ENCODE measurements at regions not wholly inside any gene's neighbourhood (a gene's known extent, or its start where the extent isn't known, plus 50 kb on each side); places are given as distances from the start of the nearest gene placed in this dataset.

GRCh38 chr4:153936121-153936520 lies 147.2 kb upstream of the SFRP2 start:
- TF ChIP-seq CTCF (IDR thresholded peaks at IDR 0.05) (no peak), POLR2A (IDR thresholded peaks at IDR 0.05) (no peak)
- H3K27me3 ChIP-seq: no peaks in the 10 kb centered on the region
- H3K9me3 ChIP-seq: no peaks in the 10 kb centered on the region
- H3K36me3 ChIP-seq: no peaks in the 10 kb centered on the region
- no peak for DNase-seq
- no peak overlapping the region for H3K27ac ChIP-seq
- H3K4me1 ChIP-seq: peaks cover 6 to 9% of the 10 kb centered on the region in 2 donors
- H3K4me3 ChIP-seq (replicated peaks in 1 of 3): no peak overlapping the region
- intact Hi-C loops (cut with DNase I): no loop called here
- 64 to 71% methylated on average over 3 of the region's 3 CpGs for WGBS, 2 donors

DNA sequence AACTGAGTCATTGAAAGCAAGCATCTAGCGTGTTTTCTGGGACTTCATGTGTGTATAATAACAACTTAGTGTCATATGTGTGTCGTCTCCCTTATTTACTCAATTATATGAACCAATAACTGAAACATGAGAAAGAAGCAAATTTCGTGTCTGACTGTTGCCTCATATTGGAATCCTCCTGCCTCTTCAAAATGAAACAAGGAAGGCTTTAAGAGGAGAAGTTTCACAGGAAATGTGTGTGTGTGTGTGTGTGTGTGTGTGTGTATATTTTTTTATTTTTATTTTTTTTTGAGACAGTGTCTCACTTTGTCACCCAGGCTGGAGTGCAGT lies 145.8 kb upstream of the SFRP2 start:
- H3K9me3 ChIP-seq: no peaks in the 10 kb centered on the region
- H3K4me1 ChIP-seq: peaks cover 6 to 9% of the 10 kb centered on the region in 2 donors
- TF ChIP-seq POLR2A (IDR thresholded peaks at IDR 0.05) (no peak), CTCF (IDR thresholded peaks at IDR 0.05) (no peak)
- no peak for DNase-seq
- no peaks in the 10 kb centered on the region for H3K27me3 ChIP-seq
- intact Hi-C loops (cut with DNase I): no loop called here
- 76 to 81% methylated on average over 3 of the region's 3 CpGs for WGBS, 2 donors
- H3K4me3 ChIP-seq (replicated peaks in 1 of 3): no peak overlapping the region
- H3K27ac ChIP-seq: peak overlapping the region in 2 of 3 donors; percentile 3 to 41
- no peaks in the 10 kb centered on the region for H3K36me3 ChIP-seq

GRCh38 chr4:153933915-153934687 lies 145.2 kb upstream of the SFRP2 start:
- Histone ChIP-seq H3K27ac (peak overlapping the region in 2 of 3 donors; percentile 3 to 41), H3K4me3 (replicated peaks in 1 of 3) (no peak overlapping the region), H3K9me3 (no peaks in the 10 kb centered on the region), H3K36me3 (no peaks in the 10 kb centered on the region), H3K4me1 (peaks cover 6 to 9% of the 10 kb centered on the region in 2 donors), H3K27me3 (no peaks in the 10 kb centered on the region)
- DNase-seq: no peak
- intact Hi-C loops (cut with DNase I): no loop called here
- WGBS, 2 donors: 67 to 71% methylated on average over 8 of the region's 8 CpGs
- TF ChIP-seq POLR2A (IDR thresholded peaks at IDR 0.05) (no peak), CTCF (IDR thresholded peaks at IDR 0.05) (no peak)

DNA sequence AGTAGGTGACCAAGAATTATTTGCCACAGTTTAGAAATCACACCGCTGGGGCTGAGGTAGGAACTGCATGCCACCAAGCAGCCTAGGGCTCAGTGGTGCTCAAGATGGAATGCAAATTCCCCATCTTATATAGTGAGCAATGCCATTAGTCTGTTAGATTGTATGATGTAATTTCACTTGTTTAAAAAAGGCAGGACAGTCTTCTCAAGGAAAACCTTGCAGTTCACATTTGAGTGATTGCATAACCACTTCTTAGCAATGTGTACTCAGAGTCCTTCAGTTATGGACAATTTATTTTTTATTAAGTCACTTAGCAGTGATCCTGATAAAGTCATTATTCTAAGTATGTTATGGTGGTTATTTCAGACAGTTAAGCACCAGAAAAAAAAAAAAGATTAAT lies 142.9 kb upstream of the SFRP2 start:
- Histone ChIP-seq H3K36me3 (no peaks in the 10 kb centered on the region), H3K4me3 (replicated peaks in 1 of 3) (no peak overlapping the region), H3K4me1 (peaks cover 6 to 9% of the 10 kb centered on the region in 2 donors), H3K27me3 (no peaks in the 10 kb centered on the region), H3K27ac (no peak overlapping the region), H3K9me3 (no peaks in the 10 kb centered on the region)
- WGBS, 2 donors: 67 to 74% methylated on average over 1 of the region's 1 CpG
- intact Hi-C loops (cut with DNase I): no loop called here
- TF ChIP-seq POLR2A (IDR thresholded peaks at IDR 0.05) (no peak), CTCF (IDR thresholded peaks at IDR 0.05) (no peak)
- no peak for DNase-seq

- H3K9me3 ChIP-seq: no peaks in the 10 kb centered on the region
- peaks cover 0 to under 1% of the 10 kb centered on the region in 2 donors for H3K4me1 ChIP-seq
- H3K36me3 ChIP-seq: no peaks in the 10 kb centered on the region
- no peak overlapping the region for H3K4me3 ChIP-seq (replicated peaks in 1 of 3)
- H3K27ac ChIP-seq: no peak overlapping the region
- no peaks in the 10 kb centered on the region for H3K27me3 ChIP-seq
- no peak for DNase-seq
- intact Hi-C loops (cut with DNase I): no loop called here
- no peak for TF ChIP-seq POLR2A (IDR thresholded peaks at IDR 0.05)
- no peak for TF ChIP-seq CTCF (IDR thresholded peaks at IDR 0.05)
- 41 to 49% methylated on average over 5 of the region's 5 CpGs for WGBS, 2 donors
Measured at GRCh38 chr4:153929675-153930074, 140.8 kb upstream of the SFRP2 start.

All from thyroid gland (tissue), 4 donors.